ENCODE measurements at regions not wholly inside any gene's neighbourhood (a gene's known extent, or its start where the extent isn't known, plus 50 kb on each side); places are given as distances from the start of the nearest gene placed in this dataset.

GRCh38 chr15:46773016-46773415 lies 944.3 kb upstream of the SEMA6D start (continued):
- TF ChIP-seq CTCF (IDR thresholded peaks at IDR 0.05; ENCODE audit: control extremely low read depth in 1 of 3, insufficient read depth in 1 of 3, low read depth in 1 of 3, low read length in 3 of 3) (no peak), USF2 (IDR thresholded peaks at IDR 0.05; ENCODE audit: low read length) (no peak), SIX5 (IDR thresholded peaks at IDR 0.05; ENCODE audit: low read depth, low read length) (no peak)

Data from H1 (cell line).